K562 (cell line): ENCODE measurements at regions not wholly inside any gene's neighbourhood (a gene's known extent, or its start where the extent isn't known, plus 50 kb on each side); places are given as distances from the start of the nearest gene placed in this dataset.

ENCODE experiments used
- C11orf30 ChIP-seq: fragments of 450-650 bp; IDR thresholded peaks from 2 replicates; pipeline ENCODE4 v1.6.1; 2016; ENCODE audit warnings: low read depth, mild to moderate bottlenecking
- CREB1 ChIP-seq, 2 experiments: sonication (generic) in 1 of 2; formaldehyde crosslinking in 1 of 2; IDR thresholded peaks; 2 replicates each; pipeline versions ENCODE4 v1.6.1 to v1.8.0; 2012 to 2022; ENCODE audit warnings: inconsistent platforms in 1 of 2, mild to moderate bottlenecking in 1 of 2, missing genetic modification reagents in 1 of 2, moderate library complexity in 1 of 2
- HMG20B ChIP-seq: fragments of 250-450 bp; sonication (Bioruptor Pico); IDR thresholded peaks from 2 replicates; pipeline ENCODE4 v1.5.0; 2021; ENCODE audit warnings: mild to moderate bottlenecking
- MAZ ChIP-seq, 2 experiments: fragments of 450-650 bp in 1 of 2; sonication (generic) in 1 of 2; formaldehyde crosslinking; IDR thresholded peaks in 1 of 2; conservative IDR thresholded peaks in 1 of 2; 2 replicates each; pipeline versions ENCODE4 v1.4.0 to v1.5.0; 2020; ENCODE audit warnings: mild to moderate bottlenecking in 1 of 2, missing genetic modification reagents in 1 of 2
- MCM3 ChIP-seq: fragments of 450-650 bp; IDR thresholded peaks from 2 replicates; pipeline ENCODE4 v1.6.1; 2016
- MYC ChIP-seq, 2 experiments: fragments of 250-450 bp in 1 of 2; sonication (Bioruptor Pico) in 1 of 2; IDR thresholded peaks; 2 replicates each; pipeline versions ENCODE4 v1.5.1 to v1.6.1; 2012 to 2021; ENCODE audit warnings: low read depth in 2 of 2, borderline replicate concordance in 1 of 2, improper control_type of control experiment in 1 of 2, low read length in 1 of 2, mild to moderate bottlenecking in 1 of 2, moderate library complexity in 1 of 2
- NEUROD1 ChIP-seq: fragments of 150-350 bp; IDR thresholded peaks from 2 replicates; pipeline ENCODE4 v1.6.1; 2014; ENCODE audit warnings: borderline replicate concordance, low read length, low read depth; ENCODE audit not compliant: partially characterized antibody
- PHF20 ChIP-seq: fragments of 450-650 bp; IDR thresholded peaks from 2 replicates; pipeline ENCODE4 v1.6.1; 2018; ENCODE audit not compliant: partially characterized antibody
- PML ChIP-seq: IDR thresholded peaks from 2 replicates; pipeline ENCODE4 v1.6.1; 2012; ENCODE audit warnings: low read length, inconsistent platforms
- PRMT5 ChIP-seq: sonication (generic); formaldehyde crosslinking; IDR thresholded peaks from 2 replicates; pipeline ENCODE4 v1.5.0; 2020; ENCODE audit warnings: missing genetic modification reagents
- RAD21 ChIP-seq, 2 experiments: fragments of 250-450 bp in 1 of 2; fragments of 450-650 bp in 1 of 2; sonication (Bioruptor Pico) in 1 of 2; formaldehyde crosslinking in 1 of 2; IDR thresholded peaks in 1 of 2; conservative IDR thresholded peaks in 1 of 2; 2 replicates each; pipeline versions ENCODE4 v1.4.0 to v1.8.0; 2020 to 2022; ENCODE audit warnings: mild to moderate bottlenecking in 2 of 2, moderate library complexity in 1 of 2
- RHOXF2B ChIP-seq: fragments of 250-450 bp; sonication (Bioruptor Pico); conservative IDR thresholded peaks from 2 replicates; pipeline ENCODE4 v1.5.1; 2021
- SMAD4 ChIP-seq: fragments of 250-450 bp; sonication (Bioruptor Pico); conservative IDR thresholded peaks from 2 replicates; pipeline ENCODE4 v1.8.0; 2021; ENCODE audit warnings: inconsistent platforms, mild to moderate bottlenecking, moderate library complexity
- TARDBP ChIP-seq: fragments of 450-650 bp; IDR thresholded peaks from 2 replicates; pipeline ENCODE4 v1.6.1; 2016
- TBP ChIP-seq: optimal IDR thresholded peaks from 2 replicates; pipeline ENCODE3; 2011; ENCODE audit warnings: low read depth, low read length, improper control_type of control experiment
- XRCC3 ChIP-seq: fragments of 450-650 bp; IDR thresholded peaks from 2 replicates; pipeline ENCODE4 v1.6.1; 2017; ENCODE audit warnings: mild to moderate bottlenecking, moderate library complexity
- ZNF239 ChIP-seq: fragments of 250-450 bp; sonication (Bioruptor Pico); IDR thresholded peaks from 2 replicates; pipeline ENCODE4 v1.4.0; 2020; ENCODE audit warnings: mild to moderate bottlenecking
- ZNF77 ChIP-seq: fragments of 250-450 bp; sonication (Bioruptor Pico); IDR thresholded peaks from 2 replicates; pipeline ENCODE4 v1.5.0; 2020
- TF ChIP-seq, protein P1 (sequence below): fragments of 450-650 bp; IDR thresholded peaks from 2 replicates; pipeline ENCODE4 v1.6.1; 2018; ENCODE audit warnings: mild to moderate bottlenecking, low read depth; ENCODE audit not compliant: partially characterized antibody
- TF ChIP-seq, protein P2 (sequence below): fragments of 250-450 bp; sonication (Bioruptor Pico); IDR thresholded peaks from 2 replicates; pipeline ENCODE4 v1.8.0; 2021; ENCODE audit warnings: borderline replicate concordance, mild to moderate bottlenecking, moderate library complexity; ENCODE audit not compliant: poor library complexity, severe bottlenecking
- TF ChIP-seq, protein P3 (sequence below): fragments of 450-650 bp; IDR thresholded peaks from one replicate; pipeline ENCODE4 v1.6.1; 2018; ENCODE audit warnings: mild to moderate bottlenecking, moderate library complexity; ENCODE audit not compliant: partially characterized antibody
- TF ChIP-seq, protein P4 (sequence below): sonication (generic); formaldehyde crosslinking; IDR thresholded peaks from 2 replicates; pipeline ENCODE4 v1.8.1; 2023; ENCODE audit warnings: mild to moderate bottlenecking, missing genetic modification reagents

DNA sequence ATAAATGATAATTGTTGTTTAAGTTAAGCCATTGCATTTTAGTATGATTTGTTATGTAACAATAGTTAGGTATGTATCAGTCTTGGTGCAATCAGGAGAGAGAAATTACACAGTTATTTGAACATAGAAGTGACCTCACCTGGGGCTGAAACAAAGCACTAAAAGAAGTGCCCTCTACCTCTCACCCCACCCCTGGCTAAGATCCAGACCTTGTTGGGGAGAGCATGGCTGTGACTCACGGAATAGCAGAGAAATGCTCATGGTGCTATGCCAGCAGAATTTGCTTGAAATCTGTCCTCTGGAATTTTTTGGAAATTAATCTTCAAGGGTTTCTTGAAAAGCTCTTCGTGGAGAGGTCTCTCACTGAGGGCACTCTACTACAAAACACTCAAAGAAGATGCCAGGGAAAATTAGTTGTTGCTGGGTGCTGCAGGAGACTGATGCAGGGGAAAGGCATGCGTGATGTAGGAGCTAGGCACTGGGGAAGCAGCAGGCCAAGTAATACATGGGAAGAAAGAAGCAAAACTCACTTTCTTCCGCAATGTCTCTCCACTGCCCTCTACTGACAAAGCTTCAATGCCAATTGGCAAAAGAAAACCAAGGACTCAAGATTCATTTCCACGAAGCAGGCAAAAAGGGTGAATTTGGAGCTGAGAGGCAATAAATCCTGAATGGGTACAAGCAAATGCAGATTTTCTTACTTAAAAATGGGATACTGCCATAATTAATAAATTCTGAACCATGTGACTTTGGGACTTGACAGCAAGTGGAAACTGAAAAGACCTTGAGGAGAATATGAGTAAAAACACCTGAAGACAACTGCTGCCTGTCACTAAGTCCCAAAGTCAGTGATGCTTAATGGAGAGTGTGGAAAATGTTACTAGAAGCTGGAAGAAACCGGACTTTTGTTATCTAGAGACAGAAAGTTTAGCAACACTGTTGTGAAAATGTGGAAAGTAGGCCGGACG lies 136.3 kb upstream of the ZNF184 start (continued):
- TF ChIP-seq TBP (no peak), CREB1 (IDR thresholded peaks at IDR 0.05) (no peak), CREB1 (CRISPR knock-in tag; IDR thresholded peaks at IDR 0.05) (no peak), SMAD4 (CRISPR knock-in tag) (no peak), RHOXF2B (CRISPR knock-in tag) (no peak), HMG20B (CRISPR knock-in tag) (no peak), MYC (IDR thresholded peaks at IDR 0.05; ENCODE audit: low read depth, low read length) (no peak), MYC (CRISPR knock-in tag; IDR thresholded peaks at IDR 0.05; ENCODE audit: borderline replicate concordance, low read depth) (no peak), PHF20 (no peak), ZNF77 (CRISPR knock-in tag) (no peak), C11orf30 (no peak), PRMT5 (CRISPR knock-in tag) (no peak), MCM3 (no peak), XRCC3 (no peak), MAZ (CRISPR knock-in tag; conservative IDR thresholded peaks at IDR 0.05 in 1 of 2, IDR thresholded peaks at IDR 0.05 in 1 of 2) (peak; percentile 27 to 54; a peak in 2 of 4 replicates), NEUROD1 (no peak), ZNF239 (CRISPR knock-in tag) (no peak), RAD21 (CRISPR knock-in tag; conservative IDR thresholded peaks at IDR 0.05 in 1 of 2, IDR thresholded peaks at IDR 0.05 in 1 of 2) (peak; percentile 81 to 92), TARDBP (no peak), PML (no peak)
- TF ChIP-seq, protein P1, sequence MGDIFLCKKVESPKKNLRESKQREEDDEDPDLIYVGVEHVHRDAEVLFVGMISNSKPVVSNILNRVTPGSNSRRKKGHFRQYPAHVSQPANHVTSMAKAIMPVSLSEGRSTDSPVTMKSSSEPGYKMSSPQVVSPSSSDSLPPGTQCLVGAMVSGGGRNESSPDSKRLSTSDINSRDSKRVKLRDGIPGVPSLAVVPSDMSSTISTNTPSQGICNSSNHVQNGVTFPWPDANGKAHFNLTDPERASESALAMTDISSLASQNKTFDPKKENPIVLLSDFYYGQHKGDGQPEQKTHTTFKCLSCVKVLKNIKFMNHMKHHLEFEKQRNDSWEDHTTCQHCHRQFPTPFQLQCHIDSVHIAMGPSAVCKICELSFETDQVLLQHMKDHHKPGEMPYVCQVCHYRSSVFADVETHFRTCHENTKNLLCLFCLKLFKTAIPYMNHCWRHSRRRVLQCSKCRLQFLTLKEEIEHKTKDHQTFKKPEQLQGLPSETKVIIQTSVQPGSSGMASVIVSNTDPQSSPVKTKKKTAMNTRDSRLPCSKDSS: no peak
- TF ChIP-seq, protein P2, sequence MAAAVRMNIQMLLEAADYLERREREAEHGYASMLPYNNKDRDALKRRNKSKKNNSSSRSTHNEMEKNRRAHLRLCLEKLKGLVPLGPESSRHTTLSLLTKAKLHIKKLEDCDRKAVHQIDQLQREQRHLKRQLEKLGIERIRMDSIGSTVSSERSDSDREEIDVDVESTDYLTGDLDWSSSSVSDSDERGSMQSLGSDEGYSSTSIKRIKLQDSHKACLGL (CRISPR knock-in tag): no peak
- TF ChIP-seq, protein P3, sequence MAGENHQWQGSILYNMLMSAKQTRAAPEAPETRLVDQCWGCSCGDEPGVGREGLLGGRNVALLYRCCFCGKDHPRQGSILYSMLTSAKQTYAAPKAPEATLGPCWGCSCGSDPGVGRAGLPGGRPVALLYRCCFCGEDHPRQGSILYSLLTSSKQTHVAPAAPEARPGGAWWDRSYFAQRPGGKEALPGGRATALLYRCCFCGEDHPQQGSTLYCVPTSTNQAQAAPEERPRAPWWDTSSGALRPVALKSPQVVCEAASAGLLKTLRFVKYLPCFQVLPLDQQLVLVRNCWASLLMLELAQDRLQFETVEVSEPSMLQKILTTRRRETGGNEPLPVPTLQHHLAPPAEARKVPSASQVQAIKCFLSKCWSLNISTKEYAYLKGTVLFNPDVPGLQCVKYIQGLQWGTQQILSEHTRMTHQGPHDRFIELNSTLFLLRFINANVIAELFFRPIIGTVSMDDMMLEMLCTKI: no peak
- TF ChIP-seq, protein P4, sequence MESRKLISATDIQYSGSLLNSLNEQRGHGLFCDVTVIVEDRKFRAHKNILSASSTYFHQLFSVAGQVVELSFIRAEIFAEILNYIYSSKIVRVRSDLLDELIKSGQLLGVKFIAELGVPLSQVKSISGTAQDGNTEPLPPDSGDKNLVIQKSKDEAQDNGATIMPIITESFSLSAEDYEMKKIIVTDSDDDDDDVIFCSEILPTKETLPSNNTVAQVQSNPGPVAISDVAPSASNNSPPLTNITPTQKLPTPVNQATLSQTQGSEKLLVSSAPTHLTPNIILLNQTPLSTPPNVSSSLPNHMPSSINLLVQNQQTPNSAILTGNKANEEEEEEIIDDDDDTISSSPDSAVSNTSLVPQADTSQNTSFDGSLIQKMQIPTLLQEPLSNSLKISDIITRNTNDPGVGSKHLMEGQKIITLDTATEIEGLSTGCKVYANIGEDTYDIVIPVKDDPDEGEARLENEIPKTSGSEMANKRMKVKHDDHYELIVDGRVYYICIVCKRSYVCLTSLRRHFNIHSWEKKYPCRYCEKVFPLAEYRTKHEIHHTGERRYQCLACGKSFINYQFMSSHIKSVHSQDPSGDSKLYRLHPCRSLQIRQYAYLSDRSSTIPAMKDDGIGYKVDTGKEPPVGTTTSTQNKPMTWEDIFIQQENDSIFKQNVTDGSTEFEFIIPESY (CRISPR knock-in tag): 0 out of 2 replicates have a peak, but pooled peaks have one; percentile 53
